ENCODE measurements at regions not wholly inside any gene's neighbourhood (a gene's known extent, or its start where the extent isn't known, plus 50 kb on each side); places are given as distances from the start of the nearest gene placed in this dataset.

DNA sequence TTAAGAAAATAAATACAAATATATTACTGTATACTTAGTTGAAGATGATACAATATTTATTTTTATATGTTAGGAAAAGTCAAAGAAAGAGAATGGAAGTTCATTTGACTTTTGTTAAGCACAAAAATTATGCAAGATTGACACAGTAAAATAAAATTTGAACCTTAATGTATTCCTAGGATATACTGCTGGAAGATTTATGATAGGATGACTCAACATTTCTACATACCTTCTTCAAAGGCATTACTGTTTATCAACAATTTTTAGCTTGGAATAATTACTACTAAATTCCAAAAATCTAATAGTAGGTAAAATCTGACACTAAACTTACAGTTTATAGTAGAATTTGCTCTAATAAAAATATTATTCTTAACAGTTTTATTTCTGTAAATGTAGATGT, 257.3 kb upstream of the ADAMTS5 start:
- TF ChIP-seq, protein P1, sequence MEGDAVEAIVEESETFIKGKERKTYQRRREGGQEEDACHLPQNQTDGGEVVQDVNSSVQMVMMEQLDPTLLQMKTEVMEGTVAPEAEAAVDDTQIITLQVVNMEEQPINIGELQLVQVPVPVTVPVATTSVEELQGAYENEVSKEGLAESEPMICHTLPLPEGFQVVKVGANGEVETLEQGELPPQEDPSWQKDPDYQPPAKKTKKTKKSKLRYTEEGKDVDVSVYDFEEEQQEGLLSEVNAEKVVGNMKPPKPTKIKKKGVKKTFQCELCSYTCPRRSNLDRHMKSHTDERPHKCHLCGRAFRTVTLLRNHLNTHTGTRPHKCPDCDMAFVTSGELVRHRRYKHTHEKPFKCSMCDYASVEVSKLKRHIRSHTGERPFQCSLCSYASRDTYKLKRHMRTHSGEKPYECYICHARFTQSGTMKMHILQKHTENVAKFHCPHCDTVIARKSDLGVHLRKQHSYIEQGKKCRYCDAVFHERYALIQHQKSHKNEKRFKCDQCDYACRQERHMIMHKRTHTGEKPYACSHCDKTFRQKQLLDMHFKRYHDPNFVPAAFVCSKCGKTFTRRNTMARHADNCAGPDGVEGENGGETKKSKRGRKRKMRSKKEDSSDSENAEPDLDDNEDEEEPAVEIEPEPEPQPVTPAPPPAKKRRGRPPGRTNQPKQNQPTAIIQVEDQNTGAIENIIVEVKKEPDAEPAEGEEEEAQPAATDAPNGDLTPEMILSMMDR (conservative IDR thresholded peaks at IDR 0.05; ENCODE audit: low read depth in 2 of 2), result no peak
- no peak for TF ChIP-seq EZH2phosphoT487 (IDR thresholded peaks at IDR 0.05; ENCODE audit: unreplicated experiment)
- TF ChIP-seq, protein P2, sequence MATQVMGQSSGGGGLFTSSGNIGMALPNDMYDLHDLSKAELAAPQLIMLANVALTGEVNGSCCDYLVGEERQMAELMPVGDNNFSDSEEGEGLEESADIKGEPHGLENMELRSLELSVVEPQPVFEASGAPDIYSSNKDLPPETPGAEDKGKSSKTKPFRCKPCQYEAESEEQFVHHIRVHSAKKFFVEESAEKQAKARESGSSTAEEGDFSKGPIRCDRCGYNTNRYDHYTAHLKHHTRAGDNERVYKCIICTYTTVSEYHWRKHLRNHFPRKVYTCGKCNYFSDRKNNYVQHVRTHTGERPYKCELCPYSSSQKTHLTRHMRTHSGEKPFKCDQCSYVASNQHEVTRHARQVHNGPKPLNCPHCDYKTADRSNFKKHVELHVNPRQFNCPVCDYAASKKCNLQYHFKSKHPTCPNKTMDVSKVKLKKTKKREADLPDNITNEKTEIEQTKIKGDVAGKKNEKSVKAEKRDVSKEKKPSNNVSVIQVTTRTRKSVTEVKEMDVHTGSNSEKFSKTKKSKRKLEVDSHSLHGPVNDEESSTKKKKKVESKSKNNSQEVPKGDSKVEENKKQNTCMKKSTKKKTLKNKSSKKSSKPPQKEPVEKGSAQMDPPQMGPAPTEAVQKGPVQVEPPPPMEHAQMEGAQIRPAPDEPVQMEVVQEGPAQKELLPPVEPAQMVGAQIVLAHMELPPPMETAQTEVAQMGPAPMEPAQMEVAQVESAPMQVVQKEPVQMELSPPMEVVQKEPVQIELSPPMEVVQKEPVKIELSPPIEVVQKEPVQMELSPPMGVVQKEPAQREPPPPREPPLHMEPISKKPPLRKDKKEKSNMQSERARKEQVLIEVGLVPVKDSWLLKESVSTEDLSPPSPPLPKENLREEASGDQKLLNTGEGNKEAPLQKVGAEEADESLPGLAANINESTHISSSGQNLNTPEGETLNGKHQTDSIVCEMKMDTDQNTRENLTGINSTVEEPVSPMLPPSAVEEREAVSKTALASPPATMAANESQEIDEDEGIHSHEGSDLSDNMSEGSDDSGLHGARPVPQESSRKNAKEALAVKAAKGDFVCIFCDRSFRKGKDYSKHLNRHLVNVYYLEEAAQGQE (IDR thresholded peaks at IDR 0.05; ENCODE audit: unreplicated experiment), result no peak
- TF ChIP-seq POLR2AphosphoS5 (IDR thresholded peaks at IDR 0.05; ENCODE audit: low read depth), result no peak
- TF ChIP-seq, protein P3, sequence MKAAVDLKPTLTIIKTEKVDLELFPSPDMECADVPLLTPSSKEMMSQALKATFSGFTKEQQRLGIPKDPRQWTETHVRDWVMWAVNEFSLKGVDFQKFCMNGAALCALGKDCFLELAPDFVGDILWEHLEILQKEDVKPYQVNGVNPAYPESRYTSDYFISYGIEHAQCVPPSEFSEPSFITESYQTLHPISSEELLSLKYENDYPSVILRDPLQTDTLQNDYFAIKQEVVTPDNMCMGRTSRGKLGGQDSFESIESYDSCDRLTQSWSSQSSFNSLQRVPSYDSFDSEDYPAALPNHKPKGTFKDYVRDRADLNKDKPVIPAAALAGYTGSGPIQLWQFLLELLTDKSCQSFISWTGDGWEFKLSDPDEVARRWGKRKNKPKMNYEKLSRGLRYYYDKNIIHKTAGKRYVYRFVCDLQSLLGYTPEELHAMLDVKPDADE (IDR thresholded peaks at IDR 0.05), result no peak
- TF ChIP-seq EZH2 (IDR thresholded peaks at IDR 0.05; ENCODE audit: low read depth, unreplicated experiment), result no peak
- TF ChIP-seq CREB1 (CRISPR knock-in tag; IDR thresholded peaks at IDR 0.05; ENCODE audit: low read depth), result no peak

Data from GM23338 (cell line).